A549 (cell line): ENCODE measurements at regions not wholly inside any gene's neighbourhood (a gene's known extent, or its start where the extent isn't known, plus 50 kb on each side); places are given as distances from the start of the nearest gene placed in this dataset.

ENCODE experiments used
- CHD4 ChIP-seq: fragments of 200-600 bp; sonication (generic); IDR thresholded peaks from 2 replicates; pipeline ENCODE4 v1.6.1; 2016; ENCODE audit warnings: antibody characterized with exemption, mild to moderate bottlenecking, borderline replicate concordance
- EP300 ChIP-seq, 2 experiments: fragments of >200 bp; sonication (Bioruptor Twin); formaldehyde crosslinking; IDR thresholded peaks; 2 replicates in 1 of 2; 3 replicates in 1 of 2; pipeline ENCODE4 v1.6.1; 2016 to 2017
- ESRRA ChIP-seq: fragments of 150-350 bp; IDR thresholded peaks from 2 replicates; pipeline ENCODE4 v1.6.1; 2014; ENCODE audit warnings: mild to moderate bottlenecking, low read length, borderline replicate concordance
- POLR2A ChIP-seq: IDR thresholded peaks from 2 replicates; pipeline ENCODE4 v1.6.1; 2012; ENCODE audit warnings: mild to moderate bottlenecking, low read length
- POLR2AphosphoS2 ChIP-seq: conservative IDR thresholded peaks from 2 replicates; pipeline ENCODE4 v1.6.1; 2012; ENCODE audit warnings: low read length, improper control_type of control experiment, inconsistent platforms
- RAD21 ChIP-seq, 2 experiments: fragments of >200 bp in 1 of 2; sonication (Bioruptor Twin) in 1 of 2; formaldehyde crosslinking in 1 of 2; IDR thresholded peaks in 1 of 2; conservative IDR thresholded peaks in 1 of 2; 2 replicates in 1 of 2; 3 replicates in 1 of 2; pipeline ENCODE4 v1.6.1; 2012 to 2018; ENCODE audit warnings: inconsistent platforms in 1 of 2
- RCOR1 ChIP-seq: fragments of 150-350 bp; IDR thresholded peaks from 2 replicates; pipeline ENCODE4 v1.6.1; 2014; ENCODE audit warnings: antibody characterized with exemption, low read length, low read depth
- RNF2 ChIP-seq: fragments of 200-600 bp; sonication (generic); IDR thresholded peaks from 2 replicates; pipeline ENCODE4 v1.6.1; 2016; ENCODE audit warnings: low read depth, mild to moderate bottlenecking, antibody characterized with exemption, moderate library complexity, borderline replicate concordance
- SMC3 ChIP-seq: fragments of >200 bp; sonication (Bioruptor Twin); formaldehyde crosslinking; IDR thresholded peaks from 3 replicates; pipeline ENCODE4 v1.6.1; 2018; ENCODE audit warnings: inconsistent platforms
- TF ChIP-seq, protein P1 (sequence below): fragments of >200 bp; sonication (Bioruptor Twin); formaldehyde crosslinking; IDR thresholded peaks from 3 replicates; pipeline ENCODE4 v1.5.1; 2016
- TF ChIP-seq, protein P2 (sequence below): fragments of 200-600 bp; sonication (generic); IDR thresholded peaks from 2 replicates; pipeline ENCODE4 v1.6.1; 2016; ENCODE audit warnings: antibody characterized with exemption, mild to moderate bottlenecking, moderate library complexity
- TF ChIP-seq, protein P3 (sequence below): IDR thresholded peaks from 2 replicates; pipeline ENCODE4 v1.6.1; 2012
- TF ChIP-seq, protein P4 (sequence below): fragments of 250-450 bp; sonication (Bioruptor Pico); IDR thresholded peaks from 2 replicates; pipeline ENCODE4 v1.5.0; 2021; ENCODE audit warnings: mild to moderate bottlenecking, moderate library complexity, borderline replicate concordance
- TF ChIP-seq, protein P5 (sequence below): fragments of 450-650 bp; IDR thresholded peaks from 2 replicates; pipeline ENCODE4 v1.6.1; 2014; ENCODE audit warnings: antibody characterized with exemption

DNA sequence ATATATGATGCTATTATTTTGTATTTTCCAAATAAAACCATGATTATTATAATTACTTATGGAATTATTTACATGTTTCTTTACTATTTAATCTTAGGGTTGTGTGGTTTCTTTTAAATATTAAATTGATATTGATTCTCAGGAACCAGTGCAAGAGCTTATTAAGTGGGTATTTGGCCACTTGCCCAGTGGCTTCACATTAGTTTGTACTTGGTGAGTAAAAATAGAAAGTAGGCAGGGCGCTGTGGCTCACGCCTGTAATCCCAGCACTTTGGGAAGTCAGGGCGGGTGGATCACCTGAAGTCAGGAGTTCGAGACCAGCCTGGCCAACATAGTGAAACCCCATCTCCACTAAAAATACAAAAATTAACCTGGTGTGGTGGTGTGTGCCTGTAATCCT lies 497.1 kb downstream of the PTPRC start:
- TF ChIP-seq, protein P1, sequence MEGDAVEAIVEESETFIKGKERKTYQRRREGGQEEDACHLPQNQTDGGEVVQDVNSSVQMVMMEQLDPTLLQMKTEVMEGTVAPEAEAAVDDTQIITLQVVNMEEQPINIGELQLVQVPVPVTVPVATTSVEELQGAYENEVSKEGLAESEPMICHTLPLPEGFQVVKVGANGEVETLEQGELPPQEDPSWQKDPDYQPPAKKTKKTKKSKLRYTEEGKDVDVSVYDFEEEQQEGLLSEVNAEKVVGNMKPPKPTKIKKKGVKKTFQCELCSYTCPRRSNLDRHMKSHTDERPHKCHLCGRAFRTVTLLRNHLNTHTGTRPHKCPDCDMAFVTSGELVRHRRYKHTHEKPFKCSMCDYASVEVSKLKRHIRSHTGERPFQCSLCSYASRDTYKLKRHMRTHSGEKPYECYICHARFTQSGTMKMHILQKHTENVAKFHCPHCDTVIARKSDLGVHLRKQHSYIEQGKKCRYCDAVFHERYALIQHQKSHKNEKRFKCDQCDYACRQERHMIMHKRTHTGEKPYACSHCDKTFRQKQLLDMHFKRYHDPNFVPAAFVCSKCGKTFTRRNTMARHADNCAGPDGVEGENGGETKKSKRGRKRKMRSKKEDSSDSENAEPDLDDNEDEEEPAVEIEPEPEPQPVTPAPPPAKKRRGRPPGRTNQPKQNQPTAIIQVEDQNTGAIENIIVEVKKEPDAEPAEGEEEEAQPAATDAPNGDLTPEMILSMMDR, result no peak
- TF ChIP-seq POLR2A (no peak), CHD4 (no peak), RNF2 (no peak), POLR2AphosphoS2 (no peak), SMC3 (no peak), EP300 (IDR thresholded peaks at IDR 0.05) (no peak), RAD21 (conservative IDR thresholded peaks at IDR 0.05 in 1 of 2, IDR thresholded peaks at IDR 0.05 in 1 of 2) (no peak), RCOR1 (no peak), ESRRA (no peak)
- TF ChIP-seq, protein P2, sequence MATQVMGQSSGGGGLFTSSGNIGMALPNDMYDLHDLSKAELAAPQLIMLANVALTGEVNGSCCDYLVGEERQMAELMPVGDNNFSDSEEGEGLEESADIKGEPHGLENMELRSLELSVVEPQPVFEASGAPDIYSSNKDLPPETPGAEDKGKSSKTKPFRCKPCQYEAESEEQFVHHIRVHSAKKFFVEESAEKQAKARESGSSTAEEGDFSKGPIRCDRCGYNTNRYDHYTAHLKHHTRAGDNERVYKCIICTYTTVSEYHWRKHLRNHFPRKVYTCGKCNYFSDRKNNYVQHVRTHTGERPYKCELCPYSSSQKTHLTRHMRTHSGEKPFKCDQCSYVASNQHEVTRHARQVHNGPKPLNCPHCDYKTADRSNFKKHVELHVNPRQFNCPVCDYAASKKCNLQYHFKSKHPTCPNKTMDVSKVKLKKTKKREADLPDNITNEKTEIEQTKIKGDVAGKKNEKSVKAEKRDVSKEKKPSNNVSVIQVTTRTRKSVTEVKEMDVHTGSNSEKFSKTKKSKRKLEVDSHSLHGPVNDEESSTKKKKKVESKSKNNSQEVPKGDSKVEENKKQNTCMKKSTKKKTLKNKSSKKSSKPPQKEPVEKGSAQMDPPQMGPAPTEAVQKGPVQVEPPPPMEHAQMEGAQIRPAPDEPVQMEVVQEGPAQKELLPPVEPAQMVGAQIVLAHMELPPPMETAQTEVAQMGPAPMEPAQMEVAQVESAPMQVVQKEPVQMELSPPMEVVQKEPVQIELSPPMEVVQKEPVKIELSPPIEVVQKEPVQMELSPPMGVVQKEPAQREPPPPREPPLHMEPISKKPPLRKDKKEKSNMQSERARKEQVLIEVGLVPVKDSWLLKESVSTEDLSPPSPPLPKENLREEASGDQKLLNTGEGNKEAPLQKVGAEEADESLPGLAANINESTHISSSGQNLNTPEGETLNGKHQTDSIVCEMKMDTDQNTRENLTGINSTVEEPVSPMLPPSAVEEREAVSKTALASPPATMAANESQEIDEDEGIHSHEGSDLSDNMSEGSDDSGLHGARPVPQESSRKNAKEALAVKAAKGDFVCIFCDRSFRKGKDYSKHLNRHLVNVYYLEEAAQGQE, result no peak
- TF ChIP-seq, protein P3, sequence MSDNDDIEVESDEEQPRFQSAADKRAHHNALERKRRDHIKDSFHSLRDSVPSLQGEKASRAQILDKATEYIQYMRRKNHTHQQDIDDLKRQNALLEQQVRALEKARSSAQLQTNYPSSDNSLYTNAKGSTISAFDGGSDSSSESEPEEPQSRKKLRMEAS, result no peak
- TF ChIP-seq, protein P4, sequence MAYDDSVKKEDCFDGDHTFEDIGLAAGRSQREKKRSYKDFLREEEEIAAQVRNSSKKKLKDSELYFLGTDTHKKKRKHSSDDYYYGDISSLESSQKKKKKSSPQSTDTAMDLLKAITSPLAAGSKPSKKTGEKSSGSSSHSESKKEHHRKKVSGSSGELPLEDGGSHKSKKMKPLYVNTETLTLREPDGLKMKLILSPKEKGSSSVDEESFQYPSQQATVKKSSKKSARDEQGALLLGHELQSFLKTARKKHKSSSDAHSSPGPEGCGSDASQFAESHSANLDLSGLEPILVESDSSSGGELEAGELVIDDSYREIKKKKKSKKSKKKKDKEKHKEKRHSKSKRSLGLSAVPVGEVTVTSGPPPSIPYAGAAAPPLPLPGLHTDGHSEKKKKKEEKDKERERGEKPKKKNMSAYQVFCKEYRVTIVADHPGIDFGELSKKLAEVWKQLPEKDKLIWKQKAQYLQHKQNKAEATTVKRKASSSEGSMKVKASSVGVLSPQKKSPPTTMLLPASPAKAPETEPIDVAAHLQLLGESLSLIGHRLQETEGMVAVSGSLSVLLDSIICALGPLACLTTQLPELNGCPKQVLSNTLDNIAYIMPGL (CRISPR knock-in tag), result no peak
- TF ChIP-seq, protein P5, sequence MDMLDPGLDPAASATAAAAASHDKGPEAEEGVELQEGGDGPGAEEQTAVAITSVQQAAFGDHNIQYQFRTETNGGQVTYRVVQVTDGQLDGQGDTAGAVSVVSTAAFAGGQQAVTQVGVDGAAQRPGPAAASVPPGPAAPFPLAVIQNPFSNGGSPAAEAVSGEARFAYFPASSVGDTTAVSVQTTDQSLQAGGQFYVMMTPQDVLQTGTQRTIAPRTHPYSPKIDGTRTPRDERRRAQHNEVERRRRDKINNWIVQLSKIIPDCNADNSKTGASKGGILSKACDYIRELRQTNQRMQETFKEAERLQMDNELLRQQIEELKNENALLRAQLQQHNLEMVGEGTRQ, result no peak
